ENCODE measurements at regions not wholly inside any gene's neighbourhood (a gene's known extent, or its start where the extent isn't known, plus 50 kb on each side); places are given as distances from the start of the nearest gene placed in this dataset.

- Mint-ChIP-seq H3K36me3 (no peaks in the 10 kb centered on the region), H3K4me1 (no peaks in the 10 kb centered on the region), H3K4me3 (no peak overlapping the region), H3K9me3 (no peaks in the 10 kb centered on the region), H3K27ac (no peak overlapping the region), H3K27me3 (no peaks in the 10 kb centered on the region)
Observed at GRCh38 chr9:14462950-14463349, 149.0 kb upstream of the NFIB start.

- Mint-ChIP-seq H3K27ac (no peak overlapping the region), H3K4me3 (no peak overlapping the region)
Observed at GRCh38 chr9:14455243-14455642, 141.3 kb upstream of the NFIB start.

GRCh38 chr9:14453286-14453685, 139.3 kb upstream of the NFIB start:
- H3K9me3 Mint-ChIP-seq, result peaks cover 0 to 7% (median 0%) of the 10 kb centered on the region in 3 donors
- no peak overlapping the region for H3K4me3 Mint-ChIP-seq
- no peaks in the 10 kb centered on the region for H3K36me3 Mint-ChIP-seq
- H3K4me1 Mint-ChIP-seq, result no peaks in the 10 kb centered on the region
- no peak overlapping the region for H3K27ac Mint-ChIP-seq
- H3K27me3 Mint-ChIP-seq, result peaks cover 17% of the 10 kb centered on the region

More at GRCh38 chr9:14455243-14455642, 141.3 kb upstream of the NFIB start:
- Mint-ChIP-seq H3K4me1 (no peaks in the 10 kb centered on the region), H3K9me3 (peaks cover 0 to 6% (median 0%) of the 10 kb centered on the region in 3 donors), H3K27me3 (peaks cover 14% of the 10 kb centered on the region), H3K36me3 (no peaks in the 10 kb centered on the region)

GRCh38 chr9:14452539-14452938, 138.6 kb upstream of the NFIB start:
- H3K4me3 Mint-ChIP-seq, result no peak overlapping the region
- no peaks in the 10 kb centered on the region for H3K4me1 Mint-ChIP-seq
- peaks cover 0 to 7% (median 0%) of the 10 kb centered on the region in 3 donors for H3K9me3 Mint-ChIP-seq
- no peaks in the 10 kb centered on the region for H3K36me3 Mint-ChIP-seq
- no peak overlapping the region for H3K27ac Mint-ChIP-seq
- peaks cover 17% of the 10 kb centered on the region for H3K27me3 Mint-ChIP-seq

GRCh38 chr9:14451949-14452348, 138.0 kb upstream of the NFIB start:
- no peak overlapping the region for H3K27ac Mint-ChIP-seq
- peaks cover 0 to 7% (median 3%) of the 10 kb centered on the region in 3 donors for H3K9me3 Mint-ChIP-seq
- H3K36me3 Mint-ChIP-seq, result no peaks in the 10 kb centered on the region
- peaks cover 17% of the 10 kb centered on the region for H3K27me3 Mint-ChIP-seq
- H3K4me3 Mint-ChIP-seq, result no peak overlapping the region
- no peaks in the 10 kb centered on the region for H3K4me1 Mint-ChIP-seq

- no peak overlapping the region for H3K4me3 Mint-ChIP-seq
- no peaks in the 10 kb centered on the region for H3K4me1 Mint-ChIP-seq
- H3K9me3 Mint-ChIP-seq, result peaks cover 0 to 7% (median 3%) of the 10 kb centered on the region in 3 donors
- H3K36me3 Mint-ChIP-seq, result no peaks in the 10 kb centered on the region
- H3K27me3 Mint-ChIP-seq, result peaks cover 9% of the 10 kb centered on the region
- no peak overlapping the region for H3K27ac Mint-ChIP-seq
Observed at GRCh38 chr9:14447103-14447502, 133.2 kb upstream of the NFIB start.

GRCh38 chr9:14445946-14446345, 132.0 kb upstream of the NFIB start:
- H3K4me1 Mint-ChIP-seq, result no peaks in the 10 kb centered on the region

GRCh38 chr9:14442956-14443355, 129.0 kb upstream of the NFIB start:
- H3K36me3 Mint-ChIP-seq, result no peaks in the 10 kb centered on the region
- H3K27ac Mint-ChIP-seq, result no peak overlapping the region
- peaks cover 0 to 3% (median 2%) of the 10 kb centered on the region in 3 donors for H3K9me3 Mint-ChIP-seq
- no peaks in the 10 kb centered on the region for H3K4me1 Mint-ChIP-seq
- H3K4me3 Mint-ChIP-seq, result no peak overlapping the region
- peaks cover 2% of the 10 kb centered on the region for H3K27me3 Mint-ChIP-seq

More at GRCh38 chr9:14445946-14446345, 132.0 kb upstream of the NFIB start:
- Mint-ChIP-seq H3K36me3 (no peaks in the 10 kb centered on the region), H3K27me3 (peaks cover 6% of the 10 kb centered on the region), H3K9me3 (peaks cover 0 to 7% (median 3%) of the 10 kb centered on the region in 3 donors), H3K27ac (no peak overlapping the region), H3K4me3 (no peak overlapping the region)

- Mint-ChIP-seq H3K9me3 (peaks cover 0 to 2% (median under 1%) of the 10 kb centered on the region in 3 donors), H3K27me3 (peaks cover 5% of the 10 kb centered on the region), H3K36me3 (no peaks in the 10 kb centered on the region), H3K4me3 (no peak overlapping the region), H3K4me1 (no peaks in the 10 kb centered on the region), H3K27ac (no peak overlapping the region)
Observed at GRCh38 chr9:14441976-14442651, 128.2 kb upstream of the NFIB start.

- H3K4me3 Mint-ChIP-seq, result no peak overlapping the region
- no peaks in the 10 kb centered on the region for H3K4me1 Mint-ChIP-seq
- no peaks in the 10 kb centered on the region for H3K36me3 Mint-ChIP-seq
- H3K27ac Mint-ChIP-seq, result no peak overlapping the region
- no peaks in the 10 kb centered on the region for H3K9me3 Mint-ChIP-seq
- H3K27me3 Mint-ChIP-seq, result peaks cover 7% of the 10 kb centered on the region
Observed at GRCh38 chr9:14441115-14441514, 127.2 kb upstream of the NFIB start.

- Mint-ChIP-seq H3K27ac (no peak overlapping the region), H3K36me3 (no peaks in the 10 kb centered on the region), H3K4me3 (no peak overlapping the region), H3K4me1 (no peaks in the 10 kb centered on the region), H3K9me3 (no peaks in the 10 kb centered on the region), H3K27me3 (peaks cover 7% of the 10 kb centered on the region)
Observed at GRCh38 chr9:14440062-14440461, 126.1 kb upstream of the NFIB start.

GRCh38 chr9:14439555-14439954, 125.6 kb upstream of the NFIB start:
- no peak overlapping the region for H3K4me3 Mint-ChIP-seq
- no peaks in the 10 kb centered on the region for H3K36me3 Mint-ChIP-seq
- H3K9me3 Mint-ChIP-seq, result no peaks in the 10 kb centered on the region
- H3K27me3 Mint-ChIP-seq, result peaks cover 7% of the 10 kb centered on the region
- H3K4me1 Mint-ChIP-seq, result no peaks in the 10 kb centered on the region
- no peak overlapping the region for H3K27ac Mint-ChIP-seq

- Mint-ChIP-seq H3K36me3 (no peaks in the 10 kb centered on the region), H3K27ac (no peak overlapping the region)
Observed at GRCh38 chr9:14438232-14439021, 124.5 kb upstream of the NFIB start.

GRCh38 chr9:14437354-14438231, 123.7 kb upstream of the NFIB start:
- Mint-ChIP-seq H3K36me3 (no peaks in the 10 kb centered on the region), H3K4me1 (peaks cover 0 to 2% (median 0%) of the 10 kb centered on the region in 3 donors), H3K27me3 (peaks cover 10% of the 10 kb centered on the region), H3K9me3 (no peaks in the 10 kb centered on the region), H3K4me3 (no peak overlapping the region), H3K27ac (no peak overlapping the region)

More at GRCh38 chr9:14438232-14439021, 124.5 kb upstream of the NFIB start:
- peaks cover 0 to 2% (median 0%) of the 10 kb centered on the region in 3 donors for H3K4me1 Mint-ChIP-seq
- H3K4me3 Mint-ChIP-seq, result no peak overlapping the region
- H3K27me3 Mint-ChIP-seq, result peaks cover 10% of the 10 kb centered on the region
- no peaks in the 10 kb centered on the region for H3K9me3 Mint-ChIP-seq

- peaks cover 10% of the 10 kb centered on the region for H3K27me3 Mint-ChIP-seq
- H3K4me1 Mint-ChIP-seq, result peaks cover 0 to 2% (median 0%) of the 10 kb centered on the region in 3 donors
- H3K9me3 Mint-ChIP-seq, result peaks cover 0 to 5% (median 2%) of the 10 kb centered on the region in 3 donors
- H3K4me3 Mint-ChIP-seq, result no peak overlapping the region
- H3K27ac Mint-ChIP-seq, result no peak overlapping the region
- H3K36me3 Mint-ChIP-seq, result no peaks in the 10 kb centered on the region
Observed at GRCh38 chr9:14435871-14436270, 121.9 kb upstream of the NFIB start.

Measured in IgD-negative memory B cell (primary cell).